ENCODE measurements at regions not wholly inside any gene's neighbourhood (a gene's known extent, or its start where the extent isn't known, plus 50 kb on each side); places are given as distances from the start of the nearest gene placed in this dataset.

GRCh38 chr19:31666126-31666525 is 316.9 kb upstream of the TSHZ3 start:
- TF ChIP-seq JUND (IDR thresholded peaks at IDR 0.05; ENCODE audit: low read length) = no peak
- no peak for TF ChIP-seq ATF3 (IDR thresholded peaks at IDR 0.05; ENCODE audit: insufficient read depth, low read depth, low read length)
- TF ChIP-seq EP300 (IDR thresholded peaks at IDR 0.05; ENCODE audit: borderline replicate concordance in 1 of 2, low read depth in 2 of 2, low read length in 2 of 2) = no peak
- no peak for TF ChIP-seq POLR2AphosphoS5 (IDR thresholded peaks at IDR 0.05; ENCODE audit: low read depth, low read length)
- no peak for TF ChIP-seq CHD2 (IDR thresholded peaks at IDR 0.05; ENCODE audit: low read length)
- no peak for TF ChIP-seq CTCF (IDR thresholded peaks at IDR 0.05; ENCODE audit: control extremely low read depth in 1 of 3, insufficient read depth in 1 of 3, low read depth in 1 of 3, low read length in 3 of 3)
- no peak for TF ChIP-seq YY1 (IDR thresholded peaks at IDR 0.05; ENCODE audit: low read depth, low read length)
- TF ChIP-seq EZH2 (IDR thresholded peaks at IDR 0.05; ENCODE audit: low read depth, low read length, severe bottlenecking) = no peak
- no peak for TF ChIP-seq TCF12 (IDR thresholded peaks at IDR 0.05; ENCODE audit: low read depth, low read length)
- TF ChIP-seq POLR2A (IDR thresholded peaks at IDR 0.05; ENCODE audit: control extremely low read depth in 1 of 2, low read depth in 2 of 2, low read length in 2 of 2) = no peak
- TF ChIP-seq SP1 (IDR thresholded peaks at IDR 0.05; ENCODE audit: low read depth, low read length) = no peak
- no peak for TF ChIP-seq ZNF274 (IDR thresholded peaks at IDR 0.05; ENCODE audit: borderline replicate concordance, extremely low read depth, low read length)
- TF ChIP-seq USF2 (IDR thresholded peaks at IDR 0.05; ENCODE audit: low read length) = no peak
